ENCODE measurements at regions not wholly inside any gene's neighbourhood (a gene's known extent, or its start where the extent isn't known, plus 50 kb on each side); places are given as distances from the start of the nearest gene placed in this dataset.

- no peak for DNase-seq
These were observed 119.6 kb downstream of the MTX2 start for GRCh38 chr2:176388861-176389260.

- DNase-seq: no peak
These were observed 121.3 kb downstream of the MTX2 start for GRCh38 chr2:176390276-176391147.

- no peak for DNase-seq
These were observed 121.8 kb downstream of the MTX2 start for GRCh38 chr2:176391148-176391419.

- no peak for DNase-seq
These were observed 123.0 kb downstream of the MTX2 start for GRCh38 chr2:176392249-176392648.

DNA sequence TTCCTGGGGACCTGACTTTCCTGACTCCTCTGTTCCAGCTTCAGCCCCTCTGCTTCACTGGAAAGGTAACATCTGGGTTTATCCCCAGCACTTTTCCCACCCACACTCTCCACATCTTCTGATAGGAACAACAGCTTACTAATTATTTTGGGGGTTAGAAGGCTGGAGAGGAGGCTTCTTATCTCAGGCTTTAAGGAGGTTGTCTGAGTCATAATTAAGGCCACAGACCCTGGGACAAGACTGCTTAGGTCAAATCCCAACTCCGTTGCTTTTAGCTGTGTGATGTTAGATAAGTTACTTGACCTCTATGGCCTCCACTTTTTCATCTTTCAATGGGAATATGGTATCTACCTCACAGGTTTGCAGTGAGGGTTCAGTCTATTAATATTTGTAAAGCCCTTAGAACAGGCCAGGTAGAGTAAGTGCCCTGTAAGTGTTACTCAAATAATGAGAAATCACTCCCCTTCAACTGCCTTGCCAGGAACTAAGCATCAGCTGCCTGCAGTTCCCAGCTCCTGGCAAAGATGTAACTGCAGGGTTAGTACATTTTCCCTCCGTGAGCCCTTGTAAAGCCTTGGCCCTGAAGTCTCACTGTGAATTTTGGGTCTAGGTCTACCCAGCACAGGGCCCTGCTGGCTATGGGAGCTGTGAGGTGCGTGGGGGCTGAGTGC, 123.6 kb downstream of the MTX2 start:
- DNase-seq: no peak

- DNase-seq: no peak
These were observed 126.1 kb downstream of the MTX2 start for GRCh38 chr2:176395273-176395854.

DNA sequence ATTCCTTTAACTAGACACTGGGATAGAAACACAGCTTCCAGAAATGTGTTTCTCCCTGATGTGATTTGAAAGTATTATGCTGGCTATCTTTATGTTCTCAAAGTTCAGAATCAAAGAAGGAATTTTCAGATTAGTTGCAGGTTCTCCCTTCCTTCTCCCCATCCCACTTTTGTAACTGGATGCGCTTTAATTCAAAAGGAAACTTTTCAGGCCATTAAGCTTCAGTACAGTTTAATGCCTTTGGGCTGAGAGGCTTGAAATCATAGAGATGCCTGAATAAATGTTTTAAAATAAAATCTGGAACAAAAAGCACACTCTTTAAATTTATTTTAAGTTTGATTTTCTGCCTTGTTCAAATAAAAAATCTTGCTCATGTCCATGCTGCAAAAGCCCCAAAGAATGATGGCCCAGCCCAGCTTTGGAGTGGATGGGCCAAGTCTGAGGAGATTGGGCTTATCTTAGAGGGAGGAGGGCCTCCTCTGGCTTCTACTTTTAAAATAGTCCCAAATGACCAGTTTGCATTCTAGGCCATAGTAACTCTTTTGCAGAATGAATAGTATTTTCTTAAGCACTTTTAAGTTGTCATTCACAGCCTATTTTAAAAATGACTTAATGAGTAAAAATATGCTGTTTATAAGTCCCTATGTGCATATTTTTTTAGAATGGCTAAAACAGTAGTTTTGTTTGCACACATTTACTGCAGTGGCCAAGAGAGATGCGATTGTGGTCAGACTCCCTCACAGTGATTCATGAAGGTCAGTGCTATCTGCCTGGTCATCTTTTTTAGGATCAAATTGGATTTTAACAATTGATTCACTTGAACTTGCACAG, 129.2 kb downstream of the MTX2 start:
- no peak for DNase-seq

DNA sequence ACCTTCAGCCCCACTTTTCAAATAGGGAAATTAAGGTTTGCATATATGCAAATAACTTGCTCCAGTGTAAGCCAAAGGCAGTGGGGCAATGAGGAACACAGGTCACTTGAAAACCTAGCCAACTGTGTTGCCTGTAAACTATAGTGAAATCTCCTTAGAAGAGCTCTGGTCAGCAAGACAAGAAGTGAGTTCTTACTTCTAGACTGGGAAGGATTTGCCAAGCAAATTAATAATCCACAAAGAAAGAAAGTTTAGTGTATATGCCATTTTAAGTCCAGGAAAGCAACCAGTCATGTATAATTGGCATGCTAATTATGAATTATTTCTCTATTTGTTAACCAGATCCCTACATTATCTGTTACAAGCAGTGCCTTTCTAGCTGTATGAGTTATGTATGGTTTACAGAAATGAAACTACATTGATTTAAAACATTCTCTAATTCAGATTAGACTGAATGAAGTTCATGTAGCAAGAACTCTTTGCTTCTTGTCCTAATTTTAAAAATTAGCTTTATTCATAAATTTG, 129.9 kb downstream of the MTX2 start:
- no peak for DNase-seq

- DNase-seq: no peak
These were observed 136.2 kb downstream of the MTX2 start for GRCh38 chr2:176405477-176405876.

- DNase-seq: no peak
These were observed 138.5 kb downstream of the MTX2 start for GRCh38 chr2:176407706-176408105.

DNA sequence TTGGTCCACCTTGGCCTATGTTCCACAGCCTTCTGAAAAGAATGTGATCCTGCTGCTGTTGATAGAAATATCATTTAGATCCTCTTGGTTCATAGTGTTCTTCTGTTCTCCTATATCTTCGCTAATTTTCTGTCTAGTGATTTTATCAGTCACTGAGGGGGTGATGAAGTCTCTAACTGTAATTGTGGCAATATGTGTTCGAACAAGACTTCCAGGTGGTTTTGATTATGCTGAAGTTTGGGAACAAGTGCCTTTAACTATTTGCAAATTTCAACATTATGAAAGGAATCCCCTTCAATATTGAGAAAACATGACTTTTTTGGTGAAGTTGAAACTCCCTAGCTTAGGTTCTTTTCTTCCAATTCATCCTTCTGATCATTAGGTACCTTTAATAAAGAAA, 140.4 kb downstream of the MTX2 start:
- DNase-seq: no peak

DNA sequence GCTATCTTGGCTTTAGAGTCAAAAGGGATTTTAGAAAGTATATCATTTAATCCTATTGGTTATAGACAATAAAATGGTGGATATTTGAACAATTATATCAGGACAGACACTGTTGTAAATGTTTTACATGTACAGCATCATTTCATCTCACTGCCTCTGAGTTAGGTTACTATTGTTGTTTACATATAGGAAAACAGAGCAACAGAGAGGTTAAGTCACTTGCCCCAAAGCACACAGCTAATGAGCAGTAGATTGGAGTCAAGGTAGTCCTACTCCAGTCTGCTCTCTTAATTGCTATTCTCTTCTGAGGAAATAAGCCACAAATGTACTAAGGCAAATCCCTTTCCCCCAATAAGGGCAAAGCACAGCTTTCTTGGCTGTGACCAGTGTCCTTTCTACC, 142.9 kb downstream of the MTX2 start:
- no peak for DNase-seq

- DNase-seq: no peak
These were observed 144.5 kb downstream of the MTX2 start for GRCh38 chr2:176413786-176414185.

- no peak for DNase-seq
These were observed 145.4 kb downstream of the MTX2 start for GRCh38 chr2:176414641-176415040.

GRCh38 chr2:176415174-176415895, 146.1 kb downstream of the MTX2 start:
- DNase-seq: no peak

DNA sequence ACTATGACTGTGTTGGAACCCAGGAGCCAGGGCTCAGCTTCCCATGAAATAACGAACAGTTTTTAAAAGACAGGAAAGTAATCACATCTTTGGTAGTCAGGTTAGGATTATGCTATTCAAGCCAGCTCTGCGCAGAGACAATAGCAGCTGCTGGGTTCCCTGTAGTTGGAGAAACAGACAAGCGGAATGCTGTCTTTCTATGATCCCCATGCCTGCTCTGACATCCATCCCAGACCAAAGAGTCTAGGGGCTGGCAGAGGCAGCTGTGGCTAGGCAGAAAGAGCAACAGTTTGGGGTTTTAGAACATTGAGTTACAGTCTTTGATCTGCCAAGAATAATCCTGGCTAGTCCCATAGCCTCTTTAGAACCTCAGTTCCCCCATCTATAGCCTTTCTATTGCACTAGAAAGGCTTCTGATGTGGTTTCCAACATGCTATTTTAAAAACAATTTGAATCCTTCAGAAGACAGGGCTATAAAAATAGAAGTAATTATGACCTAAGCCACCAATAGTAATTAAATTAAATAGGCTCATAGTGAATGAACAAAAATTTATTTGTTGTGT, 146.8 kb downstream of the MTX2 start:
- DNase-seq: no peak

DNA sequence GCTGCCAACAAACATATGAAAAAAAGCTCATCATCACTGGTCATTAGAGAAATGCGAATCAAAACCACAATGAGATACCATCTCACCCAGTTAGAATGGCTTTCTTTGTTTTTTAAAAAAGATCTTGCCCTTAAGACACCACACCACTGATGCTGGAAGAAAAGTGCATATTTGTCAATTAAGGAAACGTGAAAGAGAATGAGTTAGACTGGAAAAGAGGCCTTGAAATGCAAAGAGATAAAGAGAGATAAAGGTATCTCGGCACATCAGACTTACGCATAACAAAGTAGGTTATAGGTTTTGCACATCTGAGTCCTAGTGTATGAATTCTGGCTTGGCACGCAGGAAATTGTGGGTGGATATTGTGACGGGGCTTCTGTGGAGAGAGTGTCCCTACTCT, 149.5 kb downstream of the MTX2 start:
- DNase-seq: no peak

DNA sequence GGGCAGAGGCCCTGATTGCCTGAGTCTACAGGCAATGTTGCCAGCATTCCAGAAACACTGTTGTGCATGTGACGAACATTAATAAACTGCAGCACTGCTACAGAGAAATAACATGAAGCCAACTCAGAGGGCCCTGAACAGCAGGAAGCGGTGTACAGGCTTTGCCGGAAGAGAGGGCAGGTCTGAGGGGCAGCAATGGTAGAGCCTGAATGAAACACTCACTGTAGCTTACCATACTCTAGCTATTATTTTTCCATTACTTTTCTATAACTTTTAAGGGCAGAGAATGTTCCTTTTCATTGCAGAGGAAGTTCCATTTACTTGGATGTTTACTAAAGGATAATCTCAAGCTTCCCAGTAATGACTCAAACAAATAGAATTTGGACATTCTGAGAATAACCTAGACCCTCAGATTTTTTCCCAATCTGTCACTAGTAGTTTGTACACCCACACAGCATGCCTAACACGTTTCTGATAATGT, 150.4 kb downstream of the MTX2 start:
- no peak for DNase-seq

- DNase-seq: no peak
These were observed 152.2 kb downstream of the MTX2 start for GRCh38 chr2:176421297-176422050.

GRCh38 chr2:176423819-176424218, 154.6 kb downstream of the MTX2 start:
- DNase-seq: no peak

DNA sequence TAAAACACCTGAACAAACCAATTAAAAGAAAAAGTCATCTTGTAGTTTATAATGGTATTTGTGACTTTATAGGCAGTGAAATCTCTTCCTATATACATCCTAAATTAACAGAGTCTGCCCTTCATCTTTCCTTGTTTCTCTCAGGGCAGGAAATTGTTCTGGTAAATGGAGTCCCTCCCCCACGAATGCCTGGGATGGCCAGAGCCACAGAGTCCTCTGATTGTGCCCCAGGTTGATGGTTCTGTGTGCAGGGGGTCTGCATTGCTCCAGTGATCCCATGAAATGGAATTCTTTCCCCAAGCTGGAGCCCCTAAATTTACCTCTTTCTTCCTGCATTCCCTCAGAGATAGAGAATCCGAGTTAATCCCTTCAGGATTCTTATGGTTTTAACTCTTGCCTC, 155.5 kb downstream of the MTX2 start:
- no peak for DNase-seq

Data from occipital lobe (tissue), 1 donor.